ENCODE measurements at regions not wholly inside any gene's neighbourhood (a gene's known extent, or its start where the extent isn't known, plus 50 kb on each side); places are given as distances from the start of the nearest gene placed in this dataset.

DNA sequence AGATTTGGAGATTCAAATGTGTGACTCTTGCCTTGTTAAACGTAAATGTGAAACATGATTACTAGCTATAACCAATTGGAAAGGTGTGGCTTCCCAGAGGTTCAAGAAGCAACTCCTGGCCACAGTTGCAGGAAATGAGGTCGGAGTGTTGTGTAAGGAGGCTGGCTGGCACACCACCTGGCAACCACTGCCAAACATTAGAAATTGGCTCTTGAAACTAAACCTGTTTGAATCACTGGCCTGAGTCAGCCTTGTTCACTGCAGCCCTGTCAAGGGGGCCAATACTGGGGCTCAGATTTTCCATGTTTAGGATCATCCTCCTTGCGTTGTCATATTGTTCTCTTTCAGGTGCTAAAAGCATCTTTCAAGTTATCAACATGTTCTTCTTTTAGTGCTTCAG, 206.3 kb downstream of the ARL6IP6 start:
- Histone ChIP-seq H3K9ac (ENCODE audit: low read length) (no peak overlapping the region), H3K27ac (ENCODE audit: low read depth, low read length) (no peak overlapping the region), H3K36me3 (ENCODE audit: control insufficient read depth, insufficient read depth, low read length) (no peaks in the 10 kb centered on the region), H3K27me3 (ENCODE audit: control insufficient read depth, insufficient read depth, low read length) (no peaks in the 10 kb centered on the region), H3K4me3 (ENCODE audit: low read length) (no peak overlapping the region), H3K4me1 (ENCODE audit: control insufficient read depth, insufficient read depth, low read length) (peaks cover 3% of the 10 kb centered on the region)

DNA sequence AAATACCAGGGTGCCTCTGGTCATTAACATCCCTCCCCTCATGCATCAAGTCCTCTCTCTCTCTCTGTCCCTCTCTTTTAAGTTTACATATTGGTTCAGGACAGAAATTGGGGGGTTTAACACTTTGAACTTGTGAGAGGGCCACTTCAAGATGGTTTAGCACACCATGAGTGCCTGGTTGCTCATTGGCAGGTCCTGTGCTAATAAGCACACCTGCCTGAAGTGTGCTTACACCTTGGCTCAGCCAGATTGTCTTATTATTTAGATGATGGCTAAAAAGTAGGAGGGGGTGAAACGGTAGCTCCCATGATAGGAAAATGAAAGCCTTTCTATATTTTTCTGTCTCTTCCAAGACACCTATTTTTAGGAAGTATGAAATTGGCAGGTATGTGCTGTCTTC, 205.8 kb downstream of the ARL6IP6 start:
- peaks cover 3% of the 10 kb centered on the region for H3K4me1 ChIP-seq (ENCODE audit: control insufficient read depth, insufficient read depth, low read length)
- no peak overlapping the region for H3K4me3 ChIP-seq (ENCODE audit: low read length)
- H3K9ac ChIP-seq (ENCODE audit: low read length): no peak overlapping the region
- H3K36me3 ChIP-seq (ENCODE audit: control insufficient read depth, insufficient read depth, low read length): no peaks in the 10 kb centered on the region
- no peaks in the 10 kb centered on the region for H3K27me3 ChIP-seq (ENCODE audit: control insufficient read depth, insufficient read depth, low read length)
- no peak overlapping the region for H3K27ac ChIP-seq (ENCODE audit: low read depth, low read length)

DNA sequence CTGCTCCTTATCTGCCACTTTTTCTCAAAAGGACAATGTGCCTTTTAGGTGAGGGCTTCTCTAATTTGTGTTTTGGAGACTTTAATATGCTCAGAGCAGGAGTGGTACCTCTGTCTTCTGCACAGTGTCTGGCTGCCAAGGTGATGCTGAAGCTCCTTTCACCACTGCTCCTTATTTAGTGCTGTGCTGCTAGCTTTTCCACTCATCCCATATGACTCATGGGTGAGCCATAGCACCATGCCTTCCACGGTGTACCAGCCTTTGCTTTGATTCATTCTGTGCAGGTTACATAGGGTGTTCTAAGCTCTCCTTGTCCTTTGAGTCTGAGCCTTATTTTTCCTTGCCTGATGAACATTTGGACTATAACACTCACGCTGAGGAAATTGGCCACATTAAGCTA, 202.4 kb downstream of the ARL6IP6 start:
- no peaks in the 10 kb centered on the region for H3K27me3 ChIP-seq (ENCODE audit: control insufficient read depth, insufficient read depth, low read length)
- H3K27ac ChIP-seq (ENCODE audit: low read depth, low read length): no peak overlapping the region
- H3K9ac ChIP-seq (ENCODE audit: low read length): no peak overlapping the region
- peaks cover under 1% of the 10 kb centered on the region for H3K4me1 ChIP-seq (ENCODE audit: control insufficient read depth, insufficient read depth, low read length)
- H3K36me3 ChIP-seq (ENCODE audit: control insufficient read depth, insufficient read depth, low read length): no peaks in the 10 kb centered on the region
- no peak overlapping the region for H3K4me3 ChIP-seq (ENCODE audit: low read length)

DNA sequence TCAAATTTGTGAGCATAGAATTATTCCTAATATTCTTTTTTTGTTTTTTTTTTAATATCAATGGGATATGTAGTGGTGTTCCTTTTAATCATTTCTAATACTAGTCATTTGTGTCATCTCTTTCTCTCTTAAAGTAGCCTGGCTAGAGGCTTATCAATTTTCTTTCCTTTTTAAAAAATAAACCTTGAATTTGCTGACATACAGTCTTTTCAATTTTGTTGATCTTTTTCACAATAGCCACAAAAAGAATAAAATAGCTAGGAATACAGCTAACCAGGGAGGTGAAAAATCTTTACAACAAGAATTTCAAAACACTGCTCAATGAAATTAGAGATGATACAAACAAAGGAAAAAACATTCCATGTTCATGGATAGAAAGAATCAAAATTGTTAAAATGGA, 192.6 kb downstream of the ARL6IP6 start:
- Histone ChIP-seq H3K36me3 (ENCODE audit: control insufficient read depth, insufficient read depth, low read length) (no peaks in the 10 kb centered on the region), H3K27ac (ENCODE audit: low read depth, low read length) (no peak overlapping the region), H3K9ac (ENCODE audit: low read length) (no peak overlapping the region), H3K4me1 (ENCODE audit: control insufficient read depth, insufficient read depth, low read length) (no peaks in the 10 kb centered on the region), H3K27me3 (ENCODE audit: control insufficient read depth, insufficient read depth, low read length) (no peaks in the 10 kb centered on the region), H3K4me3 (ENCODE audit: low read length) (no peak overlapping the region)

DNA sequence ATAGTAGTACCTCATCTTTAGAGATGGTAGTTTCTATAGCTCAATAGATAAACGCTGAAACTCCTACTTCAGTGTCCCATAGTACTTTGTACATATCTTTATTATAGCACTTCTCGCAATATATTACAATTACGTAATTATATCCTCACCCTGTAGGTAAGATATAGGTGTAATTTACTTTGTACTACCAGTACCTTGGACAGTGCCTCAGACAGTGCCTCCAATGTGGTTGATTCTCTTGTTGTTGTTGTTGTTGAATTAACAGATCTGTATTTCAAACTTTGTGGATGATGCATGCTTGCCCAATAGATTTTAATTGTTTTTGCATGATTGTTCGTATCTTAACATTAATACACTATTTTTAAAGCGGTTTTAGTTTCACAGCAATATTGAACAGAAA, 188.6 kb downstream of the ARL6IP6 start:
- Histone ChIP-seq H3K27ac (ENCODE audit: low read depth, low read length) (no peak overlapping the region), H3K4me3 (ENCODE audit: low read length) (no peak overlapping the region), H3K27me3 (ENCODE audit: control insufficient read depth, insufficient read depth, low read length) (no peaks in the 10 kb centered on the region), H3K9ac (ENCODE audit: low read length) (no peak overlapping the region), H3K36me3 (ENCODE audit: control insufficient read depth, insufficient read depth, low read length) (no peaks in the 10 kb centered on the region), H3K4me1 (ENCODE audit: control insufficient read depth, insufficient read depth, low read length) (no peaks in the 10 kb centered on the region)

DNA sequence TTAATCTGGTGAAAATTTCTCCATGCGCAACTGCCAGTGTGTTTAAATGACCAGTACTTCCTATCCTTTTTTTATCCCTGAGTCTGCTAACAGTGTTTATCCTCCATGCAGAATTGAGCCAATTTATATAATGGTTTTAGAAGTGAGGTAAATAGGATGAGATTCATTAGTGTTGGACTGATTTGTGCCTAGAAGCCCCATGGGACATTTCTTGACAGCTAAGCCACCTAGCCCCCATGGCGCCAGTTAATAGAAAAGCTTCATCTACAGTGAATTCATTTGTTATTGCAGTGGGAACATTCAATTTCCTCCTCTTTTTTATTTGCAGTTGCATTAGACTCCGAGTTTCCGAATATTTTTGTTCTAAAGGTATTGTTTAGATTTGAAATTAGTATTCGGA, 175.6 kb downstream of the ARL6IP6 start:
- Histone ChIP-seq H3K4me1 (ENCODE audit: control insufficient read depth, insufficient read depth, low read length) (no peaks in the 10 kb centered on the region), H3K36me3 (ENCODE audit: control insufficient read depth, insufficient read depth, low read length) (no peaks in the 10 kb centered on the region), H3K9ac (ENCODE audit: low read length) (no peak overlapping the region), H3K4me3 (ENCODE audit: low read length) (no peak overlapping the region), H3K27me3 (ENCODE audit: control insufficient read depth, insufficient read depth, low read length) (no peaks in the 10 kb centered on the region), H3K27ac (ENCODE audit: low read depth, low read length) (no peak overlapping the region)

DNA sequence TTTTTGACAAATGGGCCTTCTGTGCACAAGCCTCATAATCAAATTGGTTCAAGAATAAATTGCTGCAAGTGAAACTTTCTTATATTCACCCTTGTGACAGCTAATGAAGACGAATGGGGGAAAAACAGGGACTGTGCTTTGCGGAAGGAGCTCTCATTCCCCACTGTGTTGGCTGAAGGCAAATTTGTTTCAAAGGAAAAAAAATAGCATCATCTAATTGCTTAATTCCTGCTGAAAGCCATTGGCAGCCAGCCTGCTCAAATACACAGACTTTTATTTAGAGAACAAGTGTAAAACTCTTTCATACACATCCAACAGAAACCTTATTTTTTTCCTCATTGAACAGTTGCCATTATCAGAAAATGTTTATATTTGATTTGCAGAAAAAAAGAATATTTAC, 172.3 kb downstream of the ARL6IP6 start:
- Histone ChIP-seq H3K9ac (ENCODE audit: low read length) (no peak overlapping the region), H3K4me1 (ENCODE audit: control insufficient read depth, insufficient read depth, low read length) (no peaks in the 10 kb centered on the region), H3K27me3 (ENCODE audit: control insufficient read depth, insufficient read depth, low read length) (no peaks in the 10 kb centered on the region)

DNA sequence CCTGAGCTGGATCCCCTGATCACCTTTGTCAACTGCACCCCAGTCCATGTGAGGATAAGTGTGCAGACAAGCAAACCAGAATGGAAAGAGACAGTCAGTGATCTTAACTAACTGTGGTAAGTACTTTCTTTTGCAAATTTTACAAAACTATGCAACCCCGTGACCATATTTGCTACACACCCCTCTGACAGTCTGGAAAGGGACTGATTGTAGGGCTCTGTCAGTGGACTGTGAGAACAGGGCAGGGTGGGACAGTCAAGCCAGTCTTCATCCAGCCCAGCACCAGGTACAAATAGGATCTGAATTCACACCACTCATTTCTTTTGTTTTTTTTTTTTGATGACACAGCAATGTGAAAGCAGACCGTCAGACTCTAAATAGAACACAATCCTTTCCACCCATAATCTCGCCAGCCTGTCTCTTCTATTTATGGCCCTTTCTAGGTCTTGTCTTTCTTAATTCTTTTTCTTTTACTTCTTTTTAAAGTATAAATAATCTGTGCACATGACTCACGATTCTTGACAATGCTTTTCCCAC, 165.6 kb downstream of the ARL6IP6 start:
- no peaks in the 10 kb centered on the region for H3K36me3 ChIP-seq (ENCODE audit: control insufficient read depth, insufficient read depth, low read length)
- no peaks in the 10 kb centered on the region for H3K4me1 ChIP-seq (ENCODE audit: control insufficient read depth, insufficient read depth, low read length)
- no peak overlapping the region for H3K9ac ChIP-seq (ENCODE audit: low read length)
- no peaks in the 10 kb centered on the region for H3K27me3 ChIP-seq (ENCODE audit: control insufficient read depth, insufficient read depth, low read length)
- no peak overlapping the region for H3K27ac ChIP-seq (ENCODE audit: low read depth, low read length)
- H3K4me3 ChIP-seq (ENCODE audit: low read length): no peak overlapping the region

More for the DNA sequence above, 172.3 kb downstream of the ARL6IP6 start:
- no peaks in the 10 kb centered on the region for H3K36me3 ChIP-seq (ENCODE audit: control insufficient read depth, insufficient read depth, low read length)
- no peak overlapping the region for H3K27ac ChIP-seq (ENCODE audit: low read depth, low read length)
- H3K4me3 ChIP-seq (ENCODE audit: low read length): no peak overlapping the region

DNA sequence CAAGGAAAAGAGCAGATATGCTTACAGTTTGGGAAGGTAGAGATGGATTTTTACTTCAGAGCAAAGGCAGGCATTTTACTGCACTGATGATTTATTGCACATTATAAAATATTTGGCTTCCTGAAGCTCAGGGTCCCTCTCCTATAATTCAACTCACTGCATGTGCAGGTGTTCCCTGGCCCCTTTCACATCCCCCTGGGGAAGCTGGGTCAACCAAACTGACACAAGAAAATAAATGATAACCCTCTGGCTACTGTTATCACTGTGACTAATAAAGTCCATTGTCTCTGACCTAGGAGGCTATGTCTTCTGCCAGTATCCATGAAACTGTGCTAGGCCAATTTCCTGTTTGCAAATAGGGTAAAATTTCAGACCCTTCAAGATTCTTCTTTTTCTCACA, 163.1 kb downstream of the ARL6IP6 start:
- Histone ChIP-seq H3K36me3 (ENCODE audit: control insufficient read depth, insufficient read depth, low read length) (no peaks in the 10 kb centered on the region), H3K9ac (ENCODE audit: low read length) (no peak overlapping the region), H3K4me3 (ENCODE audit: low read length) (no peak overlapping the region), H3K4me1 (ENCODE audit: control insufficient read depth, insufficient read depth, low read length) (no peaks in the 10 kb centered on the region), H3K27me3 (ENCODE audit: control insufficient read depth, insufficient read depth, low read length) (no peaks in the 10 kb centered on the region), H3K27ac (ENCODE audit: low read depth, low read length) (no peak overlapping the region)

DNA sequence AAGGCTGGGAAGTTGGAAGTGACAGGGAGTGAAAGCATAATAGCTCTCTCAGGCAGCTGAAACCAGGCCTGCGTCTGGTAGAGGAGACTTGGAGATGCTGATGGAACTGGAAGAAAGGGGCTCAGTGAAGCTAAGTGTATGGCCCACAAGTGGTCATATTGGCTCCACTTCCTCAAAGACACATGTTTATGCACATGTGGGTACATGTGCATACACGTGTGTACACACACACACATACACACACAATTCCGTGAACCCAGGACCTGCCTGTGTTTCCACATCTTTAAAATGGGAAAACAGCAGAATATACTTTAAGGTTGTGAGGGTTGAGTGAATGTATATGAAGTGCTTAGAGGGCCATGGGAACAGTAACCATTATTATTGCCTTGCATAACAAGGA, 160.9 kb downstream of the ARL6IP6 start:
- Histone ChIP-seq H3K9ac (ENCODE audit: low read length) (no peak overlapping the region), H3K27me3 (ENCODE audit: control insufficient read depth, insufficient read depth, low read length) (no peaks in the 10 kb centered on the region), H3K27ac (ENCODE audit: low read depth, low read length) (no peak overlapping the region), H3K4me1 (ENCODE audit: control insufficient read depth, insufficient read depth, low read length) (no peaks in the 10 kb centered on the region), H3K36me3 (ENCODE audit: control insufficient read depth, insufficient read depth, low read length) (no peaks in the 10 kb centered on the region), H3K4me3 (ENCODE audit: low read length) (no peak overlapping the region)

DNA sequence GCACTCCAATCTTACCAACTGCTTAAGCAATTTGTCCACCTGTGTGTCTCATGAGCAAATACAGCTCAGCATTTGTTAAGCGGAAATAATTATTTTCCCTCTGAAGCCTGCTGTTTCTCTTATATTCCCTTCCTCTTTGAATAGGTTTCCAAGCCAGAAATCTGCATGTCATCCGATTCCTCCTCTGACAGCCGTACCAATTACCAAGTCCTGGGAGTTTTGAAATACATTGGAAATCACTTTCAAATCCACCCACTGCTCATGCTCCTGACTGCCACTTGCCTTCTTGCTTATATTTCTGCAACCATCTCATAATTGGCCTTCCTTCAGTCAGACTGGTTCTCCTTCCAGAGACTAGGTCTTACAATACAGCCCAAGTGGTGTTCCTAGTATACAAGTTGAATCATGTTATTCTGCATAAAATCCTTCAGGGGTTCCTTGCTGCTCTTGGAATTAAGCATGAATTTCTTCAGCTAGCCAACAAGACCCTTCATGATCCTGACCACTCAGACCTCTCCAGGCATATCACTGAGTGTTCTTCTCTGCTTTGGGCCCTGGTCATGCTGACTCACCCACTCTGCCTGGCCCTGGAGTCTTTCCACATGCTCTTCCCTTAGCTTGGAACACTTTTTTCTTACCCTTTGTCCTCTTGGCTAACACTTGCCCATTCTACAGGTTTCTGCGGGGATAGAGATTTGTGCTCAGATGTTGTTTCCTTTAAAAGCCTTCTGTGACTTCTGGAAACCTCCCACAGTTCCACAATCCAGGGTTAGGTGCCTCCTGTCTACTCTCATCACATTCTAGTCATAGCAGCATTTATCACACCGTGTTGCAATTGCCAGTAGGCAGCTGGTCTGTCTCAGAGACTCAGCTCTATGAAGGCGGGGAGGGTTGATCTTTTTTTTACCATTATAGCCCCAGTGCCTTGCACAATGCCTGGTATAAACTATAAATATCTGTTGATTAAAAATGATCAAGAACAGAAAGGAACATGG, 157.6 kb downstream of the ARL6IP6 start:
- no peak overlapping the region for H3K4me3 ChIP-seq (ENCODE audit: low read length)
- no peak overlapping the region for H3K9ac ChIP-seq (ENCODE audit: low read length)
- no peak overlapping the region for H3K27ac ChIP-seq (ENCODE audit: low read depth, low read length)
- H3K27me3 ChIP-seq (ENCODE audit: control insufficient read depth, insufficient read depth, low read length): no peaks in the 10 kb centered on the region
- H3K36me3 ChIP-seq (ENCODE audit: control insufficient read depth, insufficient read depth, low read length): no peaks in the 10 kb centered on the region
- H3K4me1 ChIP-seq (ENCODE audit: control insufficient read depth, insufficient read depth, low read length): no peaks in the 10 kb centered on the region

DNA sequence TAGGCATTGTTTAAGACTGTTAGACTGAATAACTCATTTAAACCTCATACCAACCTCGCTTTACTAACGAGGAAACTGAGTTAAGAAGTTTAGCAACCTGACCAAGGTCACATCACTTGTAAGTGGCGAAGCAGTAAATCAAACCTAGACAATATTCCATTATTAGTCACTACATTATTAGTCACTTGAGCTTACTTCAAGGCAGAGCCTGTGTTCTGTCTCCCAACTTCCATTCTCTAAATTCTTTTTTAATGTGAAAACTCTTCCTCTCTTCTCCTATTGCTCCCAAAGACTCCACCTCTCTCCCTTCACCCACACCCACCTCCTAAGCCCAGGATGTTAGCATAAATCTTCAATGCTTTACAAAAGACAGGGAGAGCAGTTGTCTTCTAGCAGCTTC, 156.5 kb downstream of the ARL6IP6 start:
- H3K36me3 ChIP-seq (ENCODE audit: control insufficient read depth, insufficient read depth, low read length): no peaks in the 10 kb centered on the region
- no peak overlapping the region for H3K4me3 ChIP-seq (ENCODE audit: low read length)
- H3K9ac ChIP-seq (ENCODE audit: low read length): no peak overlapping the region
- H3K27ac ChIP-seq (ENCODE audit: low read depth, low read length): no peak overlapping the region
- H3K27me3 ChIP-seq (ENCODE audit: control insufficient read depth, insufficient read depth, low read length): no peaks in the 10 kb centered on the region
- H3K4me1 ChIP-seq (ENCODE audit: control insufficient read depth, insufficient read depth, low read length): no peaks in the 10 kb centered on the region

DNA sequence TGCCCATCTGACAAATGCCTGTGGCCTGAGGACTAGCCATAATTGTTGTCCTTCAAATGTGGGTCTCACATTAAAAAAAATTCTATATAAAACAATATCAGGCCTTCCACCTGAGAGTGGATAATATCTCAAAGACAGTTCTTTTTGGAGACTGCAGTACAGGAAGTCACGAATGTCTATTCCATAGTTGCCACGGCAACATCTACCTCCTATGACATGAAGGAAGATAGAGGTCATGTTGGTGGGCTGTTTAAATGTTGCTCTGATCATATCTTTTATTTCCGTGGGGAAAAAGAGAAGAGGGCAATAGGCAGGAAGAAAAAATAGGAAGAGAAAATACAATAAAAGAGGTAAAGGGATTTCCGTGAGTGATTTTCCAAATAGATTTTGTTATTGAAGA, 151.8 kb downstream of the ARL6IP6 start:
- H3K9ac ChIP-seq (ENCODE audit: low read length): no peak overlapping the region
- no peaks in the 10 kb centered on the region for H3K27me3 ChIP-seq (ENCODE audit: control insufficient read depth, insufficient read depth, low read length)
- no peaks in the 10 kb centered on the region for H3K4me1 ChIP-seq (ENCODE audit: control insufficient read depth, insufficient read depth, low read length)
- H3K4me3 ChIP-seq (ENCODE audit: low read length): no peak overlapping the region
- H3K27ac ChIP-seq (ENCODE audit: low read depth, low read length): no peak overlapping the region
- H3K36me3 ChIP-seq (ENCODE audit: control insufficient read depth, insufficient read depth, low read length): no peaks in the 10 kb centered on the region
